H1 (cell line): ENCODE measurements at regions not wholly inside any gene's neighbourhood (a gene's known extent, or its start where the extent isn't known, plus 50 kb on each side); places are given as distances from the start of the nearest gene placed in this dataset.

Source experiments
- CTCF ChIA-PET: fragments of 300-600 bp; sonication (Branson Sonifier 250); formaldehyde crosslinking; loops from one replicate; lab custom pipeline; 2021; ENCODE audit not compliant: partially characterized antibody; lab: Charles Lee
- POLR2A ChIA-PET: fragments of 300-600 bp; sonication (Branson Sonifier 250); formaldehyde crosslinking; loops from one replicate; lab custom pipeline; 2021; ENCODE audit warnings: inconsistent platforms; ENCODE audit not compliant: partially characterized antibody; lab: Charles Lee
- DNase-seq, 2 experiments: peaks; one replicate each; pipeline versions ENCODE4 v3.0.0 to v3.0.0-alpha.2; 2010 to 2022; ENCODE audit warnings: low spot score in 2 of 2, low read depth in 1 of 2, mixed read lengths in 1 of 2
- FAIRE-seq: peaks from 2 replicates; lab custom pipeline; 2011; peaks lifted over from hg19 to GRCh38; lab: Jason Lieb, UNC
- H2AFZ ChIP-seq: 2 replicates; pipeline ENCODE4 v1.8.1; 2012; ENCODE audit warnings: low read length, inconsistent platforms
- H2AK5ac ChIP-seq: 2 replicates; pipeline ENCODE4 v1.6.1; 2013; ENCODE audit warnings: low read depth, low read length
- H2BK120ac ChIP-seq: replicated peaks from 2 replicates; pipeline ENCODE3; 2013; ENCODE audit warnings: low read depth, low read length, inconsistent platforms
- H2BK12ac ChIP-seq: 2 replicates; pipeline ENCODE4 v1.6.1; 2013; ENCODE audit warnings: low read depth, low read length
- H2BK15ac ChIP-seq: 2 replicates; pipeline ENCODE4 v1.6.1; 2013; ENCODE audit warnings: low read length
- H2BK20ac ChIP-seq: 2 replicates; pipeline ENCODE4 v1.6.1; 2013; ENCODE audit warnings: low read length
- H2BK5ac ChIP-seq: 2 replicates; pipeline ENCODE4 v1.6.1; 2013; ENCODE audit warnings: low read depth, low read length
- H3K14ac ChIP-seq: 2 replicates; pipeline ENCODE4 v1.6.1; 2013; ENCODE audit warnings: inconsistent platforms; ENCODE audit not compliant: insufficient read length
- H3K18ac ChIP-seq: 2 replicates; pipeline ENCODE4 v1.6.1; 2013; ENCODE audit warnings: low read length; ENCODE audit errors: extremely low read depth
- H3K23ac ChIP-seq: 2 replicates; pipeline ENCODE4 v1.6.1; 2013; ENCODE audit warnings: inconsistent platforms; ENCODE audit not compliant: insufficient read length
- H3K23me2 ChIP-seq: 2 replicates; pipeline ENCODE4 v1.6.1; 2013; ENCODE audit warnings: low read depth, low read length
- H3K27ac ChIP-seq: 2 replicates; pipeline ENCODE4 v1.6.1; 2011; ENCODE audit warnings: low read depth, low read length, inconsistent platforms
- H3K27me3 ChIP-seq, 4 experiments: replicated peaks in 1 of 4; 1 replicate in 1 of 4; 2 replicates in 3 of 4; pipeline versions ENCODE4 v1.6.1 to v1.8.1; 2011 to 2013; ENCODE audit warnings: low read length in 3 of 4, mild to moderate bottlenecking in 3 of 4, inconsistent platforms in 2 of 4, mixed read lengths in 2 of 4, moderate library complexity in 1 of 4; ENCODE audit not compliant: control insufficient read depth in 3 of 4, insufficient read depth in 3 of 4; ENCODE audit errors: extremely low read depth in 1 of 4
- H3K36me3 ChIP-seq, 4 experiments: 2 replicates each; pipeline versions ENCODE4 v1.6.1 to v1.8.1; 2011 to 2013; ENCODE audit warnings: mild to moderate bottlenecking in 4 of 4, low read length in 3 of 4, moderate library complexity in 2 of 4, control low read depth in 1 of 4, inconsistent platforms in 1 of 4; ENCODE audit not compliant: insufficient read depth in 4 of 4, control insufficient read depth in 2 of 4
- H3K4ac ChIP-seq: replicated peaks from 2 replicates; pipeline ENCODE3; 2013; ENCODE audit warnings: low read length, low read depth, mixed read lengths, inconsistent platforms; ENCODE audit not compliant: insufficient read length
- H3K4me1 ChIP-seq, 4 experiments: replicated peaks in 1 of 4; 1 replicate in 1 of 4; 2 replicates in 3 of 4; pipeline versions ENCODE4 v1.6.1 to v1.8.1; 2011 to 2013; ENCODE audit warnings: low read length in 3 of 4, inconsistent platforms in 2 of 4, mixed read lengths in 1 of 4; ENCODE audit not compliant: insufficient read depth in 4 of 4, control insufficient read depth in 3 of 4
- H3K4me2 ChIP-seq, 2 experiments: 2 replicates each; pipeline versions ENCODE4 v1.6.1 to v1.8.1; 2011 to 2013; ENCODE audit warnings: low read depth in 2 of 2, low read length in 2 of 2, control low read depth in 1 of 2, inconsistent platforms in 1 of 2, mild to moderate bottlenecking in 1 of 2; ENCODE audit not compliant: insufficient read depth in 1 of 2
- H3K4me3 ChIP-seq, 4 experiments: fragments of 200-600, 300-600 bp in 1 of 4; sonication (generic), shearing (Covaris generic), sonication (Bioruptor Twin) in 1 of 4; 2 replicates each; pipeline versions ENCODE4 v1.5.1 to v1.8.1; 2011 to 2016; ENCODE audit warnings: low read length in 4 of 4, low read depth in 3 of 4, control low read depth in 2 of 4, inconsistent platforms in 2 of 4, mild to moderate bottlenecking in 2 of 4, mixed read lengths in 1 of 4, moderate library complexity in 1 of 4; ENCODE audit not compliant: insufficient read depth in 2 of 4; ENCODE audit errors: extremely low read depth in 1 of 4
- H3K56ac ChIP-seq: replicated peaks from 2 replicates; pipeline ENCODE3; 2013; ENCODE audit warnings: low read depth, mild to moderate bottlenecking, mixed read lengths, low read length, inconsistent platforms; ENCODE audit not compliant: insufficient read length
- H3K79me1 ChIP-seq: 2 replicates; pipeline ENCODE4 v1.6.1; 2013; ENCODE audit warnings: low read depth, low read length, control low read depth
- H3K79me2 ChIP-seq, 2 experiments: 2 replicates each; pipeline versions ENCODE4 v1.6.1 to v1.8.1; 2012 to 2013; ENCODE audit warnings: low read length in 2 of 2, mild to moderate bottlenecking in 2 of 2, inconsistent platforms in 1 of 2; ENCODE audit not compliant: insufficient read depth in 2 of 2, control insufficient read depth in 1 of 2
- H3K9ac ChIP-seq, 4 experiments: replicated peaks in 1 of 4; 1 replicate in 1 of 4; 2 replicates in 3 of 4; pipeline versions ENCODE4 v1.6.1 to v1.8.1; 2011 to 2013; ENCODE audit warnings: low read depth in 3 of 4, low read length in 3 of 4, control low read depth in 2 of 4, mild to moderate bottlenecking in 2 of 4, moderate library complexity in 2 of 4, inconsistent platforms in 1 of 4; ENCODE audit errors: extremely low read depth in 1 of 4
- H3K9me3 ChIP-seq, 2 experiments: 2 replicates each; pipeline versions ENCODE4 v1.6.1 to v1.8.1; 2012 to 2013; ENCODE audit warnings: mild to moderate bottlenecking in 2 of 2, moderate library complexity in 2 of 2, control low read depth in 1 of 2, inconsistent platforms in 1 of 2, low read depth in 1 of 2, low read length in 1 of 2, mixed read lengths in 1 of 2; ENCODE audit not compliant: insufficient read depth in 2 of 2
- H4K20me1 ChIP-seq, 2 experiments: replicated peaks in 1 of 2; 2 replicates each; pipeline versions ENCODE3 to v1.8.1; 2011 to 2013; ENCODE audit warnings: inconsistent platforms in 2 of 2, low read length in 2 of 2, mild to moderate bottlenecking in 1 of 2; ENCODE audit not compliant: insufficient read depth in 2 of 2, control insufficient read depth in 1 of 2
- H4K5ac ChIP-seq: 2 replicates; pipeline ENCODE4 v1.6.1; 2013; ENCODE audit warnings: low read length, low read depth, mixed read lengths, inconsistent platforms; ENCODE audit not compliant: insufficient read length
- H4K8ac ChIP-seq: 2 replicates; pipeline ENCODE4 v1.8.0; 2013; ENCODE audit warnings: mild to moderate bottlenecking, moderate library complexity, low read length, inconsistent platforms; ENCODE audit not compliant: insufficient read depth; ENCODE audit errors: extremely low read depth
- H4K91ac ChIP-seq: replicated peaks from 2 replicates; pipeline ENCODE3; 2013; ENCODE audit warnings: low read length, mixed read lengths, inconsistent platforms; ENCODE audit not compliant: insufficient read length
- POLR2A ChIP-seq, 2 experiments: IDR thresholded peaks; 1 replicate in 1 of 2; 2 replicates in 1 of 2; pipeline ENCODE4 v1.6.1; 2011; ENCODE audit warnings: low read depth in 2 of 2, low read length in 2 of 2, mild to moderate bottlenecking in 2 of 2; ENCODE audit errors: control extremely low read depth in 1 of 2
- WGBS, 2 experiments: shearing (Covaris generic) in 1 of 2; methylation state at CpG; one replicate each; pipeline versions ENCODE4 v1.1.6 to v1.1.7; 2013 to 2015; ENCODE audit warnings: low lambda C conversion rate in 2 of 2, mixed read lengths in 2 of 2, inconsistent platforms in 1 of 2, low coverage in 1 of 2, missing lambda C conversion rate in 1 of 2; ENCODE audit not compliant: insufficient replicate concordance in 2 of 2, insufficient coverage in 1 of 2, insufficient read length in 1 of 2; ENCODE audit errors: extremely low coverage in 1 of 2, missing lambda C conversion rate in 1 of 2; 5-methylcytosine and 5-hydroxymethylcytosine counted together

- no peaks in the 10 kb centered on the region for H3K23me2 ChIP-seq
- H3K4ac ChIP-seq, result no peak overlapping the region
- no peak overlapping the region for H4K91ac ChIP-seq
- no peak overlapping the region; the same call in 1 of the 2 replicates for H2BK20ac ChIP-seq
- H3K79me2 ChIP-seq, result no peaks in the 10 kb centered on the region
- POLR2A ChIA-PET, result no interaction called here
- DNase-seq (no peak), FAIRE-seq (no peak)
- no peak overlapping the region for H3K18ac ChIP-seq
- H2AFZ ChIP-seq, result no peak overlapping the region
- no peak overlapping the region for H2BK5ac ChIP-seq
- H3K27me3 ChIP-seq, result no peaks in the 10 kb centered on the region
- no peaks in the 10 kb centered on the region for H3K36me3 ChIP-seq
- no peak overlapping the region for H3K27ac ChIP-seq
- no peaks in the 10 kb centered on the region for H3K9me3 ChIP-seq
- TF ChIP-seq POLR2A (IDR thresholded peaks at IDR 0.05; ENCODE audit: control extremely low read depth in 1 of 2, low read depth in 2 of 2, low read length in 2 of 2), result no peak
- WGBS, 2 experiments, result 82% methylated on average over 8 of the region's 8 CpGs; no CpG with 5 or more reads in 1 of the 2 experiments
- H3K9ac ChIP-seq, result no peak overlapping the region
- H3K4me2 ChIP-seq, result no peak overlapping the region
- H4K8ac ChIP-seq, result no peak overlapping the region
- H2BK15ac ChIP-seq, result no peak overlapping the region
- CTCF ChIA-PET, result interaction anchor here (1.2 kb wide), 3 partner anchors 11 to 26 kb away, joined by 3 to 7 read pairs (median 3); no protein-coding TSS in a partner anchor
- no peak overlapping the region for H3K56ac ChIP-seq
- H4K5ac ChIP-seq, result no peak overlapping the region
- H2BK120ac ChIP-seq, result no peak overlapping the region
- H3K79me1 ChIP-seq, result no peaks in the 10 kb centered on the region
- no peak overlapping the region for H2AK5ac ChIP-seq
- no peak overlapping the region for H2BK12ac ChIP-seq
- no peak overlapping the region for H3K23ac ChIP-seq
- H3K4me3 ChIP-seq, result no peak overlapping the region
- no peaks in the 10 kb centered on the region for H4K20me1 ChIP-seq
- H3K14ac ChIP-seq, result no peak overlapping the region
- H3K4me1 ChIP-seq, result no peaks in the 10 kb centered on the region
Measured at GRCh38 chr14:98606041-98606640, 665.9 kb downstream of the BCL11B start.
